Activated T-cell treated with anti-CD3 and anti-CD28 coated beads, Interleukin-2, amount 50 U/mL, for 24 hours (primary cell): ENCODE measurements at regions not wholly inside any gene's neighbourhood (a gene's known extent, or its start where the extent isn't known, plus 50 kb on each side); places are given as distances from the start of the nearest gene placed in this dataset.

Experiments
- DNase-seq: peaks from one replicate; pipeline ENCODE4 v3.0.0-alpha.2; 2020
- H3K27ac Mint-ChIP-seq: 2 replicates; pipeline ENCODE4 v1.8.0; 2020; ENCODE audit warnings: mild to moderate bottlenecking, mixed read lengths
- H3K27me3 Mint-ChIP-seq: 2 replicates; pipeline ENCODE4 v1.8.0; 2020; ENCODE audit warnings: mixed read lengths
- H3K36me3 Mint-ChIP-seq: 2 replicates; pipeline ENCODE4 v1.8.0; 2020; ENCODE audit warnings: low read depth, mixed read lengths
- H3K4me1 Mint-ChIP-seq: 2 replicates; pipeline ENCODE4 v1.8.0; 2020; ENCODE audit warnings: low read depth, mixed read lengths
- H3K4me3 Mint-ChIP-seq: 2 replicates; pipeline ENCODE4 v1.8.0; 2020; ENCODE audit warnings: mild to moderate bottlenecking, moderate library complexity, mixed read lengths
- H3K9me3 Mint-ChIP-seq: 2 replicates; pipeline ENCODE4 v1.8.0; 2020; ENCODE audit warnings: mixed read lengths

GRCh38 chr17:72476575-72476986 is 355.8 kb downstream of the SOX9 start:
- Mint-ChIP-seq H3K4me3 (no peak overlapping the region), H3K36me3 (no peaks in the 10 kb centered on the region), H3K9me3 (peaks cover 4% of the 10 kb centered on the region), H3K27ac (no peak overlapping the region), H3K4me1 (no peaks in the 10 kb centered on the region), H3K27me3 (peaks cover 52% of the 10 kb centered on the region)
- DNase-seq: no peak

- peaks cover 4% of the 10 kb centered on the region for H3K9me3 Mint-ChIP-seq
- no peak overlapping the region for H3K4me3 Mint-ChIP-seq
- no peak overlapping the region for H3K27ac Mint-ChIP-seq
- DNase-seq: no peak
- H3K4me1 Mint-ChIP-seq: no peaks in the 10 kb centered on the region
- peaks cover 45% of the 10 kb centered on the region for H3K27me3 Mint-ChIP-seq
- no peaks in the 10 kb centered on the region for H3K36me3 Mint-ChIP-seq
Measured at GRCh38 chr17:72477491-72477890, 356.7 kb downstream of the SOX9 start.

GRCh38 chr17:72479113-72479512 is 358.3 kb downstream of the SOX9 start:
- peaks cover 4% of the 10 kb centered on the region for H3K9me3 Mint-ChIP-seq
- no peaks in the 10 kb centered on the region for H3K36me3 Mint-ChIP-seq
- H3K4me3 Mint-ChIP-seq: no peak overlapping the region
- no peak overlapping the region for H3K27ac Mint-ChIP-seq
- H3K27me3 Mint-ChIP-seq: peaks cover 49% of the 10 kb centered on the region
- H3K4me1 Mint-ChIP-seq: no peaks in the 10 kb centered on the region
- DNase-seq: no peak

- Mint-ChIP-seq H3K27ac (no peak overlapping the region), H3K4me3 (no peak overlapping the region), H3K36me3 (no peaks in the 10 kb centered on the region), H3K27me3 (peaks cover 42% of the 10 kb centered on the region), H3K9me3 (no peaks in the 10 kb centered on the region), H3K4me1 (no peaks in the 10 kb centered on the region)
- DNase-seq: no peak
Measured at GRCh38 chr17:72481572-72481971, 360.8 kb downstream of the SOX9 start.

- Mint-ChIP-seq H3K36me3 (no peaks in the 10 kb centered on the region), H3K4me3 (no peak overlapping the region), H3K9me3 (no peaks in the 10 kb centered on the region), H3K27ac (no peak overlapping the region), H3K4me1 (no peaks in the 10 kb centered on the region), H3K27me3 (peaks cover 16% of the 10 kb centered on the region)
- no peak for DNase-seq
Measured at GRCh38 chr17:72485596-72485995, 364.8 kb downstream of the SOX9 start.

GRCh38 chr17:72486806-72487205 is 366.0 kb downstream of the SOX9 start:
- H3K27me3 Mint-ChIP-seq: peaks cover 14% of the 10 kb centered on the region
- H3K27ac Mint-ChIP-seq: no peak overlapping the region
- H3K36me3 Mint-ChIP-seq: no peaks in the 10 kb centered on the region
- no peaks in the 10 kb centered on the region for H3K4me1 Mint-ChIP-seq
- H3K9me3 Mint-ChIP-seq: no peaks in the 10 kb centered on the region
- no peak for DNase-seq
- no peak overlapping the region for H3K4me3 Mint-ChIP-seq

GRCh38 chr17:72487731-72488494 is 367.1 kb downstream of the SOX9 start:
- Mint-ChIP-seq H3K4me3 (no peak overlapping the region), H3K36me3 (no peaks in the 10 kb centered on the region), H3K27ac (no peak overlapping the region), H3K4me1 (no peaks in the 10 kb centered on the region), H3K27me3 (peaks cover 14% of the 10 kb centered on the region), H3K9me3 (peaks cover 4% of the 10 kb centered on the region)
- no peak for DNase-seq

- H3K36me3 Mint-ChIP-seq: no peaks in the 10 kb centered on the region
- H3K27me3 Mint-ChIP-seq: peaks cover 19% of the 10 kb centered on the region
- H3K4me3 Mint-ChIP-seq: no peak overlapping the region
- no peak for DNase-seq
- H3K4me1 Mint-ChIP-seq: no peaks in the 10 kb centered on the region
- H3K27ac Mint-ChIP-seq: no peak overlapping the region
- H3K9me3 Mint-ChIP-seq: peaks cover 4% of the 10 kb centered on the region
Measured at GRCh38 chr17:72488555-72489271, 367.9 kb downstream of the SOX9 start.

- peaks cover 19% of the 10 kb centered on the region for H3K27me3 Mint-ChIP-seq
- no peak for DNase-seq
- no peak overlapping the region for H3K4me3 Mint-ChIP-seq
- no peaks in the 10 kb centered on the region for H3K36me3 Mint-ChIP-seq
- H3K27ac Mint-ChIP-seq: no peak overlapping the region
- H3K9me3 Mint-ChIP-seq: peaks cover 4% of the 10 kb centered on the region
- H3K4me1 Mint-ChIP-seq: no peaks in the 10 kb centered on the region
Measured at GRCh38 chr17:72489272-72489641, 368.4 kb downstream of the SOX9 start.

- no peaks in the 10 kb centered on the region for H3K36me3 Mint-ChIP-seq
- no peak overlapping the region for H3K4me3 Mint-ChIP-seq
- H3K9me3 Mint-ChIP-seq: peaks cover 4% of the 10 kb centered on the region
- DNase-seq: no peak
- no peaks in the 10 kb centered on the region for H3K4me1 Mint-ChIP-seq
- peaks cover 20% of the 10 kb centered on the region for H3K27me3 Mint-ChIP-seq
- H3K27ac Mint-ChIP-seq: no peak overlapping the region
Measured at GRCh38 chr17:72491102-72491501, 370.3 kb downstream of the SOX9 start.

- Mint-ChIP-seq H3K36me3 (no peaks in the 10 kb centered on the region), H3K27ac (no peak overlapping the region), H3K4me3 (no peak overlapping the region), H3K4me1 (no peaks in the 10 kb centered on the region), H3K9me3 (peaks cover 4% of the 10 kb centered on the region), H3K27me3 (peaks cover 19% of the 10 kb centered on the region)
- no peak for DNase-seq
Measured at GRCh38 chr17:72492494-72492893, 371.7 kb downstream of the SOX9 start.

- no peak for DNase-seq
- Mint-ChIP-seq H3K27ac (no peak overlapping the region), H3K4me1 (no peaks in the 10 kb centered on the region), H3K9me3 (peaks cover 4% of the 10 kb centered on the region), H3K4me3 (no peak overlapping the region), H3K36me3 (no peaks in the 10 kb centered on the region), H3K27me3 (peaks cover 18% of the 10 kb centered on the region)
Measured at GRCh38 chr17:72492941-72493340, 372.1 kb downstream of the SOX9 start.

GRCh38 chr17:72494566-72494965 is 373.7 kb downstream of the SOX9 start:
- Mint-ChIP-seq H3K27me3 (peaks cover 15% of the 10 kb centered on the region), H3K4me3 (no peak overlapping the region), H3K4me1 (no peaks in the 10 kb centered on the region)

GRCh38 chr17:72496461-72496860 is 375.6 kb downstream of the SOX9 start:
- H3K9me3 Mint-ChIP-seq: peaks cover 4% of the 10 kb centered on the region

More at GRCh38 chr17:72494566-72494965, 373.7 kb downstream of the SOX9 start:
- H3K36me3 Mint-ChIP-seq: no peaks in the 10 kb centered on the region
- peaks cover 4% of the 10 kb centered on the region for H3K9me3 Mint-ChIP-seq
- DNase-seq: no peak
- H3K27ac Mint-ChIP-seq: no peak overlapping the region

GRCh38 chr17:72497915-72498314 is 377.1 kb downstream of the SOX9 start:
- Mint-ChIP-seq H3K9me3 (no peaks in the 10 kb centered on the region), H3K4me3 (no peak overlapping the region), H3K27ac (no peak overlapping the region), H3K36me3 (no peaks in the 10 kb centered on the region), H3K27me3 (peaks cover 19% of the 10 kb centered on the region), H3K4me1 (no peaks in the 10 kb centered on the region)
- DNase-seq: no peak

More at GRCh38 chr17:72496461-72496860, 375.6 kb downstream of the SOX9 start:
- H3K27me3 Mint-ChIP-seq: peaks cover 18% of the 10 kb centered on the region
- H3K4me3 Mint-ChIP-seq: no peak overlapping the region
- no peaks in the 10 kb centered on the region for H3K4me1 Mint-ChIP-seq
- no peak for DNase-seq
- H3K27ac Mint-ChIP-seq: no peak overlapping the region
- H3K36me3 Mint-ChIP-seq: no peaks in the 10 kb centered on the region
